ENCODE measurements at regions not wholly inside any gene's neighbourhood (a gene's known extent, or its start where the extent isn't known, plus 50 kb on each side); places are given as distances from the start of the nearest gene placed in this dataset.

GRCh38 chr10:93154531-93154930, 80.8 kb downstream of the CYP26A1 start:
- intact Hi-C loops (cut with DNase I; ENCODE audit: low total_unique reads): no loop called here
- H3K36me3 ChIP-seq: no peaks in the 10 kb centered on the region
- H3K27ac ChIP-seq: no peak overlapping the region
- H3K4me1 ChIP-seq: no peaks in the 10 kb centered on the region
- H3K4me3 ChIP-seq: no peak overlapping the region
- TF ChIP-seq POLR2A (IDR thresholded peaks at IDR 0.05) (no peak), CTCF (IDR thresholded peaks at IDR 0.05 in 8 of 11, conservative IDR thresholded peaks at IDR 0.05 in 3 of 11) (no peak), POLR2AphosphoS5 (IDR thresholded peaks at IDR 0.05) (no peak)
- H3K9me3 ChIP-seq: peaks cover 0 to 44% (median 15%) of the 10 kb centered on the region in 8 donors
- H3K27me3 ChIP-seq (replicated peaks in 1 of 7): peaks cover 0 to 5% (median 0%) of the 10 kb centered on the region in 7 donors
- DNase-seq: no peak

GRCh38 chr10:93160140-93160539, 86.4 kb downstream of the CYP26A1 start:
- no peaks in the 10 kb centered on the region for H3K36me3 ChIP-seq
- WGBS, 5 donors: 81 to 93% (median 88%) methylated on average over 1 of the region's 1 CpG
- no peaks in the 10 kb centered on the region for H3K27me3 ChIP-seq (replicated peaks in 1 of 7)
- peak overlapping the region in 3 of 8 donors; percentile 4 to 48 (median 30) for H3K27ac ChIP-seq
- H3K9me3 ChIP-seq: peaks cover 0 to 28% (median 15%) of the 10 kb centered on the region in 8 donors
- intact Hi-C loops (cut with DNase I; ENCODE audit: low total_unique reads): no loop called here
- H3K4me3 ChIP-seq: no peak overlapping the region
- DNase-seq: no peak
- H3K4me1 ChIP-seq: no peaks in the 10 kb centered on the region
- TF ChIP-seq POLR2A (IDR thresholded peaks at IDR 0.05): no peak
- TF ChIP-seq CTCF (IDR thresholded peaks at IDR 0.05 in 8 of 11, conservative IDR thresholded peaks at IDR 0.05 in 3 of 11): no peak
- no peak for TF ChIP-seq POLR2AphosphoS5 (IDR thresholded peaks at IDR 0.05)

- Histone ChIP-seq H3K4me1 (no peaks in the 10 kb centered on the region), H3K27me3 (replicated peaks in 1 of 7) (no peaks in the 10 kb centered on the region), H3K4me3 (no peak overlapping the region), H3K36me3 (no peaks in the 10 kb centered on the region), H3K9me3 (peaks cover 0 to 22% (median 13%) of the 10 kb centered on the region in 8 donors), H3K27ac (peak overlapping the region in 5 of 8 donors; percentile 10 to 48 (median 30))
- intact Hi-C loops (cut with DNase I; ENCODE audit: low total_unique reads): no loop called here
- WGBS, 5 donors: 73 to 79% (median 75%) methylated on average over 7 of the region's 7 CpGs
- TF ChIP-seq POLR2A (IDR thresholded peaks at IDR 0.05) (no peak), POLR2AphosphoS5 (IDR thresholded peaks at IDR 0.05) (peak in 1 of 3 donors; percentile 50)
- DNase-seq: no peak
Measured at GRCh38 chr10:93160829-93161228, 87.1 kb downstream of the CYP26A1 start.

GRCh38 chr10:93165367-93165766, 91.7 kb downstream of the CYP26A1 start:
- Histone ChIP-seq H3K27ac (no peak overlapping the region), H3K36me3 (no peaks in the 10 kb centered on the region), H3K4me1 (no peaks in the 10 kb centered on the region), H3K4me3 (no peak overlapping the region), H3K27me3 (replicated peaks in 1 of 7) (peaks cover 0 to 6% (median 0%) of the 10 kb centered on the region in 7 donors), H3K9me3 (peaks cover 0 to 10% (median 9%) of the 10 kb centered on the region in 8 donors)
- WGBS, 5 donors: 87 to 93% (median 91%) methylated on average over 4 of the region's 4 CpGs
- no peak for TF ChIP-seq POLR2A (IDR thresholded peaks at IDR 0.05)
- no peak for TF ChIP-seq CTCF (IDR thresholded peaks at IDR 0.05 in 8 of 11, conservative IDR thresholded peaks at IDR 0.05 in 3 of 11)
- no peak for TF ChIP-seq POLR2AphosphoS5 (IDR thresholded peaks at IDR 0.05)
- intact Hi-C loops (cut with DNase I; ENCODE audit: low total_unique reads): no loop called here
- no peak for DNase-seq

GRCh38 chr10:93166134-93166533, 92.4 kb downstream of the CYP26A1 start:
- peaks cover 0 to 6% (median 0%) of the 10 kb centered on the region in 7 donors for H3K27me3 ChIP-seq (replicated peaks in 1 of 7)
- intact Hi-C loops (cut with DNase I; ENCODE audit: low total_unique reads): no loop called here
- no peak overlapping the region for H3K4me3 ChIP-seq
- DNase-seq: no peak
- H3K4me1 ChIP-seq: no peaks in the 10 kb centered on the region
- H3K27ac ChIP-seq: no peak overlapping the region
- TF ChIP-seq CTCF (IDR thresholded peaks at IDR 0.05 in 8 of 11, conservative IDR thresholded peaks at IDR 0.05 in 3 of 11) (no peak), POLR2A (IDR thresholded peaks at IDR 0.05) (no peak), POLR2AphosphoS5 (IDR thresholded peaks at IDR 0.05) (no peak)
- peaks cover 0 to 17% (median 16%) of the 10 kb centered on the region in 8 donors for H3K9me3 ChIP-seq
- WGBS, 5 donors: 82 to 90% (median 87%) methylated on average over 4 of the region's 4 CpGs
- no peaks in the 10 kb centered on the region for H3K36me3 ChIP-seq
